VCaP (cell line): ENCODE measurements at regions not wholly inside any gene's neighbourhood (a gene's known extent, or its start where the extent isn't known, plus 50 kb on each side); places are given as distances from the start of the nearest gene placed in this dataset.
"Not testable (repeated sequence)": the region's sequence is repeated elsewhere in the genome, so short reads cannot be mapped to it uniquely, and the experiment has no call there.

Experiments
- H3K27ac ChIP-seq: fragments of 450-650 bp; 2 replicates; pipeline ENCODE4 v1.5.1; 2017
- CTCF ChIP-seq: fragments of 450-650 bp; conservative IDR thresholded peaks from 2 replicates; pipeline ENCODE4 v1.5.1; 2017; ENCODE audit warnings: mild to moderate bottlenecking, moderate library complexity

- TF ChIP-seq CTCF: no peak
- no peak overlapping the region for H3K27ac ChIP-seq
Measured at GRCh38 chr1:188769936-188770335, 1707.7 kb downstream of the BRINP3 start.

- no peak for TF ChIP-seq CTCF
- H3K27ac ChIP-seq: no peak overlapping the region
Measured at GRCh38 chr1:188778578-188778977, 1699.1 kb downstream of the BRINP3 start.

GRCh38 chr1:188782220-188782841 is 1695.3 kb downstream of the BRINP3 start:
- no peak overlapping the region for H3K27ac ChIP-seq
- TF ChIP-seq CTCF: peak; percentile 88

- no peak overlapping the region for H3K27ac ChIP-seq
- TF ChIP-seq CTCF: no peak
Measured at GRCh38 chr1:188794969-188795368, 1682.7 kb downstream of the BRINP3 start.

GRCh38 chr1:188812153-188812552 is 1665.5 kb downstream of the BRINP3 start:
- H3K27ac ChIP-seq: not testable (repeated sequence)

- not testable (repeated sequence) for H3K27ac ChIP-seq
Measured at GRCh38 chr1:188812836-188813573, 1664.7 kb downstream of the BRINP3 start.

GRCh38 chr1:188817814-188818213 is 1659.8 kb downstream of the BRINP3 start:
- no peak for TF ChIP-seq CTCF
- no peak overlapping the region for H3K27ac ChIP-seq

GRCh38 chr1:188822248-188822647 is 1655.4 kb downstream of the BRINP3 start:
- TF ChIP-seq CTCF: no peak
- H3K27ac ChIP-seq: no peak overlapping the region
